IMR-90 (cell line): ENCODE measurements at regions not wholly inside any gene's neighbourhood (a gene's known extent, or its start where the extent isn't known, plus 50 kb on each side); places are given as distances from the start of the nearest gene placed in this dataset.
A peak's percentile ranks its signal among the peaks of the same experiment; 100 is the strongest.

Experiments used
- ATAC-seq: fragments of 200-7000 bp; cut with Tn5 transposase; 2 replicates; pipeline ENCODE4 v1.9.1; 2020; ENCODE audit warnings: low read depth, mild to moderate bottlenecking, moderate library complexity
- BruUV-seq: library from RNA; stranded (reverse); fragments of 400-500 nt; replicated peaks from 2 replicates; lab custom pipeline; 2021; lab: Mats Ljungman, UMichigan
- CTCF ChIA-PET: fragments of 300-600 bp; formaldehyde crosslinking; extraction: SDS; loops from one replicate; lab custom pipeline; 2021; ENCODE audit warnings: antibody characterized with exemption; lab: Yijun Ruan, JAX
- POLR2A ChIA-PET: fragments of 300-600 bp; sonication (Branson Sonifier 250); formaldehyde crosslinking; loops from one replicate; lab custom pipeline; 2022; ENCODE audit warnings: antibody characterized with exemption; ENCODE audit not compliant: unreplicated experiment; lab: Charles Lee
- DNase-seq: peaks from one replicate; pipeline ENCODE4 v3.0.0; 2013
- H2AFZ ChIP-seq: replicated peaks from 2 replicates; pipeline ENCODE3; 2013; ENCODE audit warnings: low read length, mild to moderate bottlenecking; ENCODE audit not compliant: poor library complexity
- H2AK5ac ChIP-seq: 2 replicates; pipeline ENCODE4 v1.6.1; 2013; ENCODE audit warnings: low read depth, low read length, inconsistent platforms
- H2AK9ac ChIP-seq: replicated peaks from 2 replicates; pipeline ENCODE3; 2013; ENCODE audit warnings: mild to moderate bottlenecking, low read depth, low read length, moderate library complexity; ENCODE audit not compliant: poor library complexity
- H2BK120ac ChIP-seq: 2 replicates; pipeline ENCODE4 v1.6.1; 2013; ENCODE audit warnings: low read depth, low read length, inconsistent platforms
- H2BK15ac ChIP-seq: 3 replicates; pipeline ENCODE4 v1.6.1; 2013; ENCODE audit warnings: low read depth, low read length, inconsistent platforms
- H2BK20ac ChIP-seq: 2 replicates; pipeline ENCODE4 v1.6.1; 2013; ENCODE audit warnings: low read depth, mild to moderate bottlenecking, inconsistent platforms, low read length, moderate library complexity
- H2BK5ac ChIP-seq: 2 replicates; pipeline ENCODE4 v1.6.1; 2013; ENCODE audit warnings: mild to moderate bottlenecking, low read depth, low read length, inconsistent platforms; ENCODE audit not compliant: poor library complexity, severe bottlenecking
- H3K14ac ChIP-seq: replicated peaks from 2 replicates; pipeline ENCODE4 v1.6.1; 2013; ENCODE audit warnings: low read depth, low read length, inconsistent platforms
- H3K18ac ChIP-seq: 2 replicates; pipeline ENCODE4 v1.6.1; 2013; ENCODE audit warnings: low read depth, low read length, control low read depth
- H3K23ac ChIP-seq: 2 replicates; pipeline ENCODE4 v1.6.1; 2013; ENCODE audit warnings: low read depth, low read length, inconsistent platforms
- H3K27ac ChIP-seq: 2 replicates; pipeline ENCODE4 v1.5.1; 2013; ENCODE audit warnings: mild to moderate bottlenecking, control low read depth, low read length; ENCODE audit not compliant: insufficient read depth
- H3K27me3 ChIP-seq: 2 replicates; pipeline ENCODE4 v1.6.1; 2013; ENCODE audit warnings: low read length; ENCODE audit not compliant: control insufficient read depth, insufficient read depth
- H3K36me3 ChIP-seq: 2 replicates; pipeline ENCODE4 v1.6.1; 2013; ENCODE audit warnings: low read length, mixed read lengths; ENCODE audit not compliant: control insufficient read depth, insufficient read depth
- H3K4ac ChIP-seq: 2 replicates; pipeline ENCODE4 v1.6.1; 2013; ENCODE audit warnings: low read depth, low read length, inconsistent platforms
- H3K4me1 ChIP-seq: 2 replicates; pipeline ENCODE4 v1.6.1; 2013; ENCODE audit warnings: low read length, mixed read lengths; ENCODE audit not compliant: control insufficient read depth, insufficient read depth
- H3K4me2 ChIP-seq: 2 replicates; pipeline ENCODE4 v1.6.1; 2013; ENCODE audit warnings: low read depth, mild to moderate bottlenecking, control low read depth, low read length, moderate library complexity
- H3K4me3 ChIP-seq: 2 replicates; pipeline ENCODE4 v1.5.1; 2013; ENCODE audit warnings: low read depth, mild to moderate bottlenecking, control low read depth, low read length, moderate library complexity; ENCODE audit not compliant: insufficient read depth
- H3K56ac ChIP-seq: 2 replicates; pipeline ENCODE4 v1.6.1; 2013; ENCODE audit warnings: low read length, inconsistent platforms; ENCODE audit not compliant: insufficient read depth; ENCODE audit errors: extremely low read depth
- H3K79me1 ChIP-seq, 2 experiments: 2 replicates each; pipeline ENCODE4 v1.6.1; 2013; ENCODE audit warnings: low read length in 2 of 2, inconsistent platforms in 1 of 2, low read depth in 1 of 2
- H3K9ac ChIP-seq: 2 replicates; pipeline ENCODE4 v1.6.1; 2013; ENCODE audit warnings: low read depth, low read length, control low read depth
- H3K9me1 ChIP-seq: 2 replicates; pipeline ENCODE4 v1.6.1; 2013; ENCODE audit warnings: low read length, inconsistent platforms; ENCODE audit not compliant: insufficient read depth
- H3K9me3 ChIP-seq: 2 replicates; pipeline ENCODE4 v1.6.1; 2013; ENCODE audit warnings: low read length; ENCODE audit not compliant: control insufficient read depth, insufficient read depth
- H4K20me1 ChIP-seq: 2 replicates; pipeline ENCODE4 v1.6.1; 2013; ENCODE audit warnings: low read length, inconsistent platforms; ENCODE audit not compliant: insufficient read depth
- H4K5ac ChIP-seq: 2 replicates; pipeline ENCODE4 v1.6.1; 2013; ENCODE audit warnings: mild to moderate bottlenecking, low read depth, low read length, control low read depth
- H4K8ac ChIP-seq, 2 experiments: 2 replicates each; pipeline ENCODE4 v1.6.1; 2013; ENCODE audit warnings: low read depth in 2 of 2, low read length in 2 of 2, control low read depth in 1 of 2, inconsistent platforms in 1 of 2
- H4K91ac ChIP-seq: 2 replicates; pipeline ENCODE4 v1.6.1; 2013; ENCODE audit warnings: low read depth, low read length, inconsistent platforms; ENCODE audit not compliant: insufficient read depth
- BHLHE40 ChIP-seq: fragments of 150-350 bp; IDR thresholded peaks from 2 replicates; pipeline ENCODE4 v1.6.1; 2016; ENCODE audit warnings: mild to moderate bottlenecking, low read depth, low read length
- CEBPB ChIP-seq: IDR thresholded peaks from 2 replicates; pipeline ENCODE4 v1.6.1; 2012; ENCODE audit warnings: low read depth, low read length, improper control_type of control experiment
- CHD1 ChIP-seq: IDR thresholded peaks from 2 replicates; pipeline ENCODE4 v1.6.1; 2012; ENCODE audit warnings: low read depth, low read length, improper control_type of control experiment
- CTCF ChIP-seq: conservative IDR thresholded peaks from 2 replicates; pipeline ENCODE4 v1.5.1; 2012; ENCODE audit warnings: mild to moderate bottlenecking, low read depth, low read length, improper control_type of control experiment
- ELK1 ChIP-seq: fragments of 150-350 bp; IDR thresholded peaks from 2 replicates; pipeline ENCODE4 v1.6.1; 2016; ENCODE audit warnings: low read depth, mild to moderate bottlenecking, low read length, moderate library complexity, borderline replicate concordance
- FOS ChIP-seq: fragments of 150-350 bp; IDR thresholded peaks from 2 replicates; pipeline ENCODE4 v1.6.1; 2016; ENCODE audit warnings: low read depth, low read length
- MAZ ChIP-seq: IDR thresholded peaks from 2 replicates; pipeline ENCODE4 v1.6.1; 2012; ENCODE audit warnings: low read depth, mild to moderate bottlenecking, low read length, improper control_type of control experiment, moderate library complexity, borderline replicate concordance
- MXI1 ChIP-seq: IDR thresholded peaks from 2 replicates; pipeline ENCODE4 v1.6.1; 2012; ENCODE audit warnings: low read depth, mild to moderate bottlenecking, low read length, moderate library complexity, borderline replicate concordance
- RAD21 ChIP-seq: IDR thresholded peaks from 2 replicates; pipeline ENCODE4 v1.6.1; 2012; ENCODE audit warnings: low read length, improper control_type of control experiment
- RFX5 ChIP-seq: IDR thresholded peaks from 2 replicates; pipeline ENCODE4 v1.8.0; 2012; ENCODE audit warnings: low read depth, mild to moderate bottlenecking, low read length, moderate library complexity
- SMC3 ChIP-seq: fragments of 150-350 bp; IDR thresholded peaks from 2 replicates; pipeline ENCODE4 v1.6.1; 2016; ENCODE audit warnings: low read depth, mild to moderate bottlenecking, antibody characterized with exemption, low read length, moderate library complexity
- USF2 ChIP-seq: fragments of 150-350 bp; IDR thresholded peaks from 2 replicates; pipeline ENCODE4 v1.6.1; 2017; ENCODE audit warnings: mild to moderate bottlenecking, antibody characterized with exemption, low read length, low read depth
- WGBS, 2 experiments: methylation state at CpG; one replicate each; pipeline versions ENCODE4 v1.1.5 to v1.1.7; 2013; ENCODE audit warnings: missing lambda C conversion rate in 2 of 2; ENCODE audit not compliant: insufficient read length in 1 of 2; ENCODE audit errors: extremely low coverage in 2 of 2; 5-methylcytosine and 5-hydroxymethylcytosine counted together
- dilution Hi-C: fragments of 300-500 bp; cut with HindIII; formaldehyde crosslinking; loops from one replicate; pipeline ENCODE4 v1.14.3; 2018; ENCODE audit warnings: low sequenced_read_pairs; ENCODE audit not compliant: unreplicated experiment
- in situ Hi-C: fragments of 300-500 bp; cut with MboI; formaldehyde crosslinking; loops from 3 replicates; pipeline ENCODE4 v1.14.3; 2019; ENCODE audit warnings: low sequenced_read_pairs, inconsistent platforms, mixed read lengths
- intact Hi-C: fragments of 100-400 bp; cut with micrococcal nuclease; formaldehyde crosslinking; loops from 2 replicates; pipeline ENCODE4 v1.10.0; 2022

GRCh38 chr3:23002836-23003732 is 200.0 kb upstream of the UBE2E2 start:
- H3K9me3 ChIP-seq, result no peaks in the 10 kb centered on the region
- no peak overlapping the region for H3K9ac ChIP-seq
- BruUV-seq, result no TSS peak
- H4K5ac ChIP-seq, result no peak overlapping the region
- DNase-seq, result peak; percentile 36
- no peak overlapping the region for H3K27ac ChIP-seq
- in situ Hi-C loops (no loop called here), dilution Hi-C loops (no loop called here), intact Hi-C loops (loop anchor here (10.0 kb wide), 1 partner anchor 692 kb away; no protein-coding TSS in a partner anchor)
- H3K4me1 ChIP-seq, result no peaks in the 10 kb centered on the region; the same call in 1 of the 2 replicates
- H3K23ac ChIP-seq, result no peak overlapping the region
- ATAC-seq, result no peak
- no peaks in the 10 kb centered on the region for H3K36me3 ChIP-seq
- H2AK5ac ChIP-seq, result no peak overlapping the region
- peaks cover 5% of the 10 kb centered on the region for H3K27me3 ChIP-seq
- no peaks in the 10 kb centered on the region for H3K79me1 ChIP-seq
- CTCF ChIA-PET, result interaction anchor here (1.5 kb wide), 1 partner anchor 11 kb away, joined by 4 read pairs; no protein-coding TSS in a partner anchor
- no peak for TF ChIP-seq CHD1
- TF ChIP-seq FOS, result no peak
- TF ChIP-seq CTCF, result no peak
- TF ChIP-seq MXI1, result no peak
- no peak for TF ChIP-seq RAD21
- no peak for TF ChIP-seq BHLHE40
- no peak for TF ChIP-seq ELK1
- no peak for TF ChIP-seq USF2
- no peak for TF ChIP-seq SMC3
- no peak for TF ChIP-seq RFX5
- TF ChIP-seq CEBPB, result no peak
- no peak for TF ChIP-seq MAZ
- H4K91ac ChIP-seq, result no peak overlapping the region
- no peak overlapping the region for H3K4me3 ChIP-seq
- no peak overlapping the region for H3K18ac ChIP-seq
- H3K4me2 ChIP-seq, result no peak overlapping the region
- H2BK5ac ChIP-seq, result no peak overlapping the region
- POLR2A ChIA-PET, result no interaction called here
- peaks cover 4% of the 10 kb centered on the region; the same call in 1 of the 2 replicates for H3K9me1 ChIP-seq
- WGBS, 2 experiments, result 63% methylated on average over 4 of the region's 15 CpGs; no CpG with 5 or more reads in 1 of the 2 experiments
- H4K8ac ChIP-seq, result no peak overlapping the region
- H2BK20ac ChIP-seq, result no peak overlapping the region
- no peak overlapping the region for H3K14ac ChIP-seq
- H2AK9ac ChIP-seq, result no peak overlapping the region
- no peak overlapping the region for H3K4ac ChIP-seq
- no peak overlapping the region for H2BK120ac ChIP-seq
- no peak overlapping the region for H2BK15ac ChIP-seq
- H2AFZ ChIP-seq, result no peak overlapping the region
- H4K20me1 ChIP-seq, result no peaks in the 10 kb centered on the region
- no peak overlapping the region for H3K56ac ChIP-seq
